GM19023 (cell line): ENCODE measurements at regions not wholly inside any gene's neighbourhood (a gene's known extent, or its start where the extent isn't known, plus 50 kb on each side); places are given as distances from the start of the nearest gene placed in this dataset.
"Not testable (repeated sequence)": the region's sequence is repeated elsewhere in the genome, so short reads cannot be mapped to it uniquely, and the experiment has no call there.

Experiments
- ATAC-seq: cut with Tn5 transposase; IDR thresholded peaks from one replicate; pipeline ENCODE4 v1.9.1; 2021; ENCODE audit warnings: mild to moderate bottlenecking, moderate library complexity; ENCODE audit not compliant: unreplicated experiment

- no peak for ATAC-seq
These were observed 171.9 kb upstream of the PGRMC2 start for GRCh38 chr4:128459547-128459946.

- ATAC-seq: no peak
These were observed 171.2 kb upstream of the PGRMC2 start for GRCh38 chr4:128458816-128459215.

DNA sequence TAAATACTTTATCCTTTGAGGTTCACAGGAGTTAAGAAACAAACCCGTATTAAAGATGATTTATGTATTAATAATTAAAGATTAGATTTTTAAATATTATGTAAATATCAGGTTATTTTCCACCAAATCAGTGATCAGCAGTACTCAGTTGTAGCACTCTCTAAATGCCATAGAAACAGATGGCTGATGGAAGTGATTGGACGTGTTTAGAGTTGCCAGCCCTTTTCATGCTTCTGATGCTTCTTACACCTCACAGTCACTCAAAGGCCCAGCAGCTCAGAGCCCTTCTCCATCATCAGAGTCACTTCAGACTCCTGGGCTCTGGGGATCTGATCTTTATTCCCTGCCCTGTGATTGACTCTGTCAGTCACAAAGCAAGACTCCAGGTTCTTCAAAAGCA, 170.1 kb upstream of the PGRMC2 start:
- ATAC-seq: no peak

- no peak for ATAC-seq
These were observed 168.6 kb upstream of the PGRMC2 start for GRCh38 chr4:128456171-128456570.

DNA sequence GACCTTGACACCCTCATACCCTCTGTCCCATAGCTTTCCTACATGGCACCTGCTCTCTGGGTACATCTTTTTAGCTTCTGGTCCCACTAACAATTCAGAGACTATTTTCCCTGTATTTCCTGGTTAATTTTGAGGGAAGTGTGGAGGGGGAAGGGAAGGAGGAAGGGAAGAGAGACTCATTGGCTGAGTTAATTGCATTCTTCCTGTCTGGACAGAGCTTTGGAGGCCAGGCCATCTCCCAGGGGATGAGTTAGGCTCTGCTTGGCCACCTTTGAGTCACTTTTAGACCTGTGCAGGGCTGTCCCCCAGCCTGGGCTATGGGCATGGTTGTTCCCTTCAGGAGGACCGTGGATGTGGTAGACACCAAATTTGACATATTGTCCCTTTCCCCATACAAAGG, 167.9 kb upstream of the PGRMC2 start:
- no peak for ATAC-seq

DNA sequence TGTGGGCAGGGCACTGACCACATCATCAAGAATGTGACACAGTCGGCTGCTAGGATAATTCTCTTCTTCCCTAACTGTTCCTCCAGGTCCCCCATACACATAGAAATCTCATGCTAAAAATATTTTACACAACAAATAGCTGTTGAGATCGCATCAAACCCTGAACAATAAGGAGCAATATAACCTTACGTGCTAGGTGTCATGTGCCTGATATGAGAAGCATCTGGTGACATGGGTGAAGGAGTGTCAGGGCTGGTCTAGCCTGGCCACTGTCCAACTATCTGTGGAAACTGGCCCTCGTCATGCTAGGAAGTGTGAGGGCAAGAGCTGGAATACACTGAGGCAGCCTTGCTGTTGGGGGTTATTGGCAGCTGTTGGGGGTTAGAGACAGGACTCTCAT, 167.3 kb upstream of the PGRMC2 start:
- ATAC-seq: no peak

DNA sequence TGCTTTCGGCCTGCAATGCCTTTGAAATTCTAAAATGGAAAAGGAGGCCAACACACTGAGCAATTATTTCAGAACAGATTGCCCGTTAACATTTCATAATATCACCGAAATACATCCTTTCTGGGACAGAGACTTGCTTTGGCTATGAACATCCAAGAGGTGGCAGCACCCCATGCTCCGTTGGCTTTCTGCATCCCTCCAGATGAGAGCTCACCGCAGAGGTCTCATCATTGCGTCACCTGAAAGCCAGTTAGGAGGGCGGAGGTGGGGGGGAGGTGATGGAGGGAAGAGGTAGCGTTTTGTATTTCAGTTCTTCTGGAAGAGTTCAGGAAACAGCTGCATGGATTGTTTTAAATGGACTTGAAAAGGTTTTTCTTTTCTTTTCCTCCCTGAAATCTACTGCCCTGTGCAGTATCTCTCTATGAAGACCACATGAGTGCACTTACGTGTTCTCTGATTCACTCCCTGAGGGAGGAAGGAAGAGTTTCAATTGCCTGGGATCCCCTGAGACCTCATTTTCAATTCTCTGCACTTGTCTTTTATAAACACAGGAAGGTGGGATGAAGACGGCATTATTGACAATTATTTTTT, 166.8 kb upstream of the PGRMC2 start:
- peak; percentile 99 for ATAC-seq

- no peak for ATAC-seq
These were observed 164.8 kb upstream of the PGRMC2 start for GRCh38 chr4:128452415-128452814.

- ATAC-seq: no peak
These were observed 163.8 kb upstream of the PGRMC2 start for GRCh38 chr4:128451270-128451905.

DNA sequence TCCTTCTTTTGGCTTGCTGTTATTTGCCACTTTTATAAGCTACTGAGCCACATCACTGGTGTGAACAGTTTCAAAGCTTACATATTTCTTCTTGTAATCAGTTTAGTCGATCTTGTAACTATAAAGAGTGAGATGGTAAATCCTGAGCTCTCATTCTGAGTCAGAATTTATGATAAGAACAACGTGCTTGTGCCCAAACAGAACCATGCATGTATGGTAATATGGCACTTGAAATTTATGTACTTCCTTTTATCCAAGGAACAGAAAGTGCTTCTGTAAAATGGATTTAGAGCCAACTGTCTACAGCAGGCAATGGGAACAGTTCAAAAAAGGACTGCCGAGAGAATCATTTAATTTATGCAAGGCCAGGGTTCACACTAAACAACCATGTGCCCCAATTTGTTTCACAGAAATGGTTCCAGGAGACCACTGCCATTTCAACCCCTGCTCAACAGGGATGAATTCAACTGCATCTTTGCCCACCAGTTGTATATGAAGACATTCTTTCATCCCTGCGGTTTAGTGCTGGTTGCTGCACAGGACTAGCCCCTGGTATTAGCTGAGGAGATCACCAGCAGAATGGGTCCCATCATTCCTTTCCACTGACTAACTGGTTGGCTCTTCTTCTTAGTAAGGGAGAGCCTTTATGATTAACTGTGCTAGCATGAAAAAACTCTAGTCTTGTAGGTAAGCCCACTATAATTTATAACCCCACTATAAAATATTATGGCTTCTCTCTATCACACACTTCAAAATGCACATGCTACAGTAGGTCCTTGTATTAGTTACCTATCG, 162.9 kb upstream of the PGRMC2 start:
- ATAC-seq: no peak

DNA sequence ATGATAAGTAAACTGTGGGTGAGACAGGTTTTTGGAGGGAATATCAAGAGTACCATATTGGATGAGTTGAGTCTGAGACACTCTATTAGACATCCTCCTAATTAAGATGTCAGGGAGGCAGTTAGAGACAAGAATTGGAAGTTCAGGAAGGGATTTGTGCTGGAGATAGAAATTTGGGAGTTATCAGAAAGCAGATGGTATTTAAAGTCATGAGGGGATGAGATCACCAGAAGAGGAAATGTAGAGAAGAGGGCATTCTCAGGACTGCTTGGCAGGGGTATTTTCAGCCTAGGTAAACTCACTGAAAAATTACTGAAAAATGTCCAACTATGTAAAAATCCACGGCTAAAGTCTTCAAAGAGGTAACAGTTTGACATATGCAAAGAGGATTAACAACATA, 161.6 kb upstream of the PGRMC2 start:
- no peak for ATAC-seq

DNA sequence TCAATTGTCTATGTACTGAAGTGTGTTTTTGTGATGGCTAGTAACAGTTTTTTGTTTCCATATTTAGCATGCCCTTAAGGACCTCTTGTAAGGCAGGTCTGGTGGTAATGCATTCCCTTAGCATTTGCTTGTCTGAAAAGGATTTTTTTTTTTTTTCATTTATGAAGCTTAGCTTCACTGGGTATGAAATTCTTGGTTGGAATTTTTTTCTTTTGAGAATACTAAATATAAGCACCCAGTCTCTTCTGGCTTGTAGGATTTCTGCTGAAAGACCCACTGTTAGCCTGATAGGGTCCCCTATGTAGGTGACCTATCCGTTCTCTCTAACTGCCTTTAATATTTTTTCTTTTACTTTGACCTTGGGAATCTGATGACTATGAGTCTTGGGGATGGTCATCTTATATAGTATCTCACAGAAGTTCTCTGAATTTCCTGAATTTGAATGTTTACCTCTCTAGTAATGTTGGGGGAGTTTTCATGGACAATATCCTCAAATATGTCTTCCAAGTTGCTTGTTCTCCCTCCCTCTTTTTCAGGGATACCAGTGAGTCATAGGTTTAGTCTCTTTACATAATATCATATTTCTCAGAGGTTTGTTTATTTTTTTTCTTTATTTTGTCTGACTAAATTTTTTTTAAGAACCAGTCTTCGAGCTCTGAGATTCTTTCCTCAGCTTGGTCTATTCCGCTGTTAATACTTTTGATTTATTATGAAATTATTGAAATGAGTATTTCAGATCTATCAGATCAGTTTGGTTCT, 157.1 kb upstream of the PGRMC2 start:
- no peak for ATAC-seq

DNA sequence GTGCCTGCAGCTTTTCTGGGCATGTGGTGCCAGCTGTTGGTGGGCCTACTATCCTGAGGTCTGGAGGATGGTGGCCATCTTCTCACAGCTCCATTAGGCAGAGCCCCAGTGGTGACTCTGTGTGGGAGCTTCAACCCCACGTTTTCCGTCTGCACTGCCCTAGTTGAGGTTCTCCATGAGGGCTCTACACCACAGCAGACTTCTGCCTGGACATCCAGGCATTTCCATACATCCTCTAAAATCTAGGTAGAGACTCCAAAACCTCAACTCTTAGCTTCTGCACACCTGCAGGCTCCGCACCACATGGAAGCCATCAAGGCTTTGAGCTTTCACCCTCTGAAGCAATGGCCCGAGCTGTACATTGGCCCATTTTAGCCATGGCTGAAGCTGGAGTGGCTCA, 153.3 kb upstream of the PGRMC2 start:
- ATAC-seq: no peak

DNA sequence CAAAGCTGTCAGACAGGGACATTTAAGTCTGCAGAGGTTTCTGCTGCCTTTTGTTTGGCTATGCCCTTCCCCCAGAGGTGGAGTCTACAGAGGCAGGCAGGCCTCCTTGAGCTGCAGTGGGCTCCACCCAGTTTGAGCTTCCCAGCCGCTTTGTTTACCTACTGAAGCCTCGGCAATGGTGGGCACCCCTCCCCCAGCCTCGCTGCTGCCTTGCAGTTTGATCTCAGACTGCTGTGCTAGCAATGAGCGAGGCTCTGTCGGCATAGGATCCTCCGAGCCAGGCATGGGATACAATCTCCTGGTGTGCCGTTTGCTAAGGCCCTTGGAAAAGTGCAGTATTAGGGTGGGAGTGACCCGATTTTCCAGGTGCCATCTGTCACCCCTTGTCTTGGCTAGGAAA, 149.4 kb upstream of the PGRMC2 start:
- ATAC-seq: not testable (repeated sequence)

DNA sequence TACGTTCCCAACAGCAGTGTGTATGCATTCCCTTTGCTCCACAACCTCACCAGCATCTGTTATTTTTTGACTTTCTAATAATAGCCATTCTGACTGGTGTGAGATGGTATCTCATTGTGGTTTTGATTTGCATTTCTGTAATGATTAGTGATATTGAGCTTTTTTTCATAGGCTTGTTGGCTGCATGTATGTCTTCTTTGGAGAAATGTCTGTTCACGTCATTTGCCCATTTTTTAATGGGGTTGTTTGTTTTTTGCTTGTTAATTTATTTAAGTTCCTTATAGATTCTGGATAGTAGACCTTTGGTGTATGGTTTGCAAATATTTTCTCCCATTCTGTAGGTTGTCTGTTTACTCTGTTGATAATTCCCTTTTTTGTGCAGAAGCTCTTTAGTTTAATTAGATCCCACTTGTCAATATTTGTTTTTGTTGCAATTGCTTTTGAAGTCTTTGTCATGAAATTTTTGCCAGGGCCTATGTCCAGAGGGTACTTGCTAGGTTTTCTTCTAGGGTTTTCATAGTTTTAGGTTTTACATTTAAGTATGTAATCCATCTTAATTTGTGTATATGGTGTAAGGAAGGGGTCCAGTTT, 141.5 kb upstream of the PGRMC2 start:
- ATAC-seq: not testable (repeated sequence)

DNA sequence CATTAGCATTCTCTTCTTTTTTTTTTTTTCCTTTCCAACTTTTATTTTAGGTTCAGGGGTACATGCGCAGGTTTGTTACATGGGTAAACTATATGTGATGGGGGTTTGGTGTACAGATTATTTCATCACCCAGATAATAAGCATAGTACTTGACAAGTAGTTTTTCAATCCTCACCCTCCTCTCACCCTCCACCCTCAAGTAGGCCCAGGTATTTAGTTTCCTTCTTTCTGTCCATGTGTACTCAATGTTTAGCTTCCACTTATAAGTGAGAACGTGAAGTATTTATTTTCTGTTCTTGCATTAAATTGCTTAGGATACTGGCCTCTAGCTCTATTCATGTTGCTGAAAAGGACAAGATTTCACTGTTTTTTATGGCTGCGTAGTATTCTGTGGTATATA, 140.8 kb upstream of the PGRMC2 start:
- no peak for ATAC-seq

- no peak for ATAC-seq
These were observed 140.3 kb upstream of the PGRMC2 start for GRCh38 chr4:128427832-128428366.

DNA sequence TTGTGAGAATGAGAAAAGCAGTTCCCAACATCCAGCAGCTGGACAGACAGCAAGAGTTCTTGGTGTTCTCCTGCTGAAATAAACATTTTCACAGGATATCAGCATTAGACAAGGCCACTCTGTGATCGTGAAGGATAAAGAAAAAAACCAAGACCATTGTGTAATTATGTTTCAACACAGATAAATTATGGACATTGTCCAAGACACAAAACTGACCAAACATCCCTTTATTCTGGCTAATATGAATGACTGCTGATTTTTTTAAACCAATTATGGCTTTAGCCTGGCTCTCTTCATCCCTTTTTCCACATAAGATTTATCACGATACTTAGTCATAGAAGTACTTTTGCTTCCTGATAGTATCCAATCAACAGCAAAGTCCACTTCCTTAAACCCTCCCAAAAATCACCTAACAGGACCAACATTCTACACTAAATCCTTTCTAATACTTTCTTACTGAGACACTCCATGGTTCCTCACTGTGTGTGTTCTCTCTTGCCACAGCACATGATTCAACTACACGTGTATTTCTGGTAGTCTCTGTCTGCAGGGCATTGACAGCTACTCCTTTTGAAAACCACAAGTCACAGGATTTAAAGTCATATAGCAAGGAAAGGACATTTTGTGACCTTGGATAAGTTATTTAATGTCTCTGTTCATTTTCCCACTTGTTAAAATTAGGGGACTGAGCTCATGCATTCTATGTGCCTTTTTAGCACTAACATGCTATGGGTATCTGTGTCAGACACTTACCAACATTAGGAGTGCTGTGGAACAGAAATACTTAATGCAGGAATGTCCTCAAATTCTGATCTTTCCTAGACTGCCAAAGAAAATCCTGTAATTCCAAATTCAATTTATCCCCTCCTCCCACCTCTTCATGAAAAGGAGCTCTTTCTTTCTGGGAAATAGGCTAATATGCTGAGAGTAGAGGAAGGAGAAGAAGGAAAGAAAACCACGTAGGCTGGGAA, 137.2 kb upstream of the PGRMC2 start:
- no peak for ATAC-seq

DNA sequence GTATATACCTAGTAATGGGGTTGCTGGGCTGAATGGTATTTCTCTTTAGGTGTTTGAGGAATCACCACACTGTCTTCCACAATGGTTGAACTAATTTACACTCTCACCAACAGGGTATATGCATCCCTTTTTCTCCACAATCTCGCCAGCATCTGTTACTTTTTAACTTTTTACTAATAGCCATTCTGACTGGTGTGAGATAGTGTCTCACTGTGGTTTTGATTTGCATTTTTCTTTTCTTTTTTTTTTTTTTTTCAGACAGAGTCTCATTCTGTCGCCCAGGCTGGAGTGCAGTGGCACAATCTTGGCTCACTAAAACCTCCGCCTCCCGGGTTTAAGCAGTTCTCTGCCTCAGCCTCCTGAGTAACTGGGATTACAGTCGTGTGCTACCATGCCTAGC, 134.7 kb upstream of the PGRMC2 start:
- ATAC-seq: peak; percentile 82

GRCh38 chr4:128416921-128417320, 129.3 kb upstream of the PGRMC2 start:
- no peak for ATAC-seq
